Activated CD4-positive, alpha-beta memory T cell treated with anti-CD3 and anti-CD28 coated beads, Interleukin-2, amount 10 ng/mL, durations not matched to agents 7 days and 5 days (primary cell): ENCODE measurements at regions not wholly inside any gene's neighbourhood (a gene's known extent, or its start where the extent isn't known, plus 50 kb on each side); places are given as distances from the start of the nearest gene placed in this dataset.
"Not testable (repeated sequence)": the region's sequence is repeated elsewhere in the genome, so short reads cannot be mapped to it uniquely, and the experiment has no call there.

Experiments used
- CTCF ChIA-PET: fragments of 350-600 bp; sonication (Branson Sonifier 250); formaldehyde crosslinking; loops from one replicate; lab custom pipeline; 2021; ENCODE audit warnings: antibody characterized with exemption, inconsistent platforms; lab: Charles Lee
- POLR2A ChIA-PET: fragments of 350-600 bp; sonication (Branson Sonifier 250); formaldehyde crosslinking; loops from one replicate; lab custom pipeline; 2021; ENCODE audit warnings: antibody characterized with exemption; lab: Charles Lee
- DNase-seq: peaks from one replicate; pipeline ENCODE4 v3.0.0-alpha.2; 2020
- H3K27ac Mint-ChIP-seq: one replicate; pipeline ENCODE4 v1.8.0; 2021; ENCODE audit warnings: mild to moderate bottlenecking, mixed read lengths
- H3K27me3 Mint-ChIP-seq: one replicate; pipeline ENCODE4 v1.8.0; 2021; ENCODE audit warnings: mixed read lengths
- H3K36me3 Mint-ChIP-seq: one replicate; pipeline ENCODE4 v1.8.0; 2021; ENCODE audit warnings: low read depth, mixed read lengths
- H3K4me1 Mint-ChIP-seq: one replicate; pipeline ENCODE4 v1.8.0; 2021; ENCODE audit warnings: mixed read lengths
- H3K4me3 Mint-ChIP-seq: one replicate; pipeline ENCODE4 v1.8.0; 2021; ENCODE audit warnings: mild to moderate bottlenecking, mixed read lengths
- H3K9me3 Mint-ChIP-seq: one replicate; pipeline ENCODE4 v1.8.0; 2021; ENCODE audit warnings: mixed read lengths

GRCh38 chr16:51289336-51289735 is 138.3 kb upstream of the SALL1 start:
- Mint-ChIP-seq H3K4me3 (no peak overlapping the region), H3K27ac (no peak overlapping the region), H3K9me3 (peaks cover 5% of the 10 kb centered on the region), H3K27me3 (no peaks in the 10 kb centered on the region), H3K36me3 (no peaks in the 10 kb centered on the region), H3K4me1 (no peaks in the 10 kb centered on the region)
- no peak for DNase-seq
- POLR2A ChIA-PET: no interaction called here
- CTCF ChIA-PET: no interaction called here

GRCh38 chr16:51287121-51287755 is 136.2 kb upstream of the SALL1 start:
- no peak for DNase-seq
- Mint-ChIP-seq H3K36me3 (no peaks in the 10 kb centered on the region), H3K27me3 (no peaks in the 10 kb centered on the region), H3K9me3 (peaks cover 5% of the 10 kb centered on the region), H3K4me3 (no peak overlapping the region), H3K4me1 (no peaks in the 10 kb centered on the region), H3K27ac (no peak overlapping the region)
- CTCF ChIA-PET: no interaction called here
- POLR2A ChIA-PET: no interaction called here

GRCh38 chr16:51286272-51286671 is 135.2 kb upstream of the SALL1 start:
- Mint-ChIP-seq H3K9me3 (peaks cover 5% of the 10 kb centered on the region), H3K4me3 (no peak overlapping the region)
- CTCF ChIA-PET: no interaction called here

GRCh38 chr16:51276336-51276735 is 125.3 kb upstream of the SALL1 start:
- no peak overlapping the region for H3K4me3 Mint-ChIP-seq
- CTCF ChIA-PET: no interaction called here
- no peaks in the 10 kb centered on the region for H3K4me1 Mint-ChIP-seq
- H3K27me3 Mint-ChIP-seq: no peaks in the 10 kb centered on the region
- no peak overlapping the region for H3K27ac Mint-ChIP-seq
- POLR2A ChIA-PET: no interaction called here
- H3K9me3 Mint-ChIP-seq: peaks cover 10% of the 10 kb centered on the region
- H3K36me3 Mint-ChIP-seq: no peaks in the 10 kb centered on the region
- DNase-seq: no peak

More at GRCh38 chr16:51286272-51286671, 135.2 kb upstream of the SALL1 start:
- H3K27ac Mint-ChIP-seq: no peak overlapping the region
- no peaks in the 10 kb centered on the region for H3K4me1 Mint-ChIP-seq
- POLR2A ChIA-PET: no interaction called here
- H3K36me3 Mint-ChIP-seq: no peaks in the 10 kb centered on the region
- H3K27me3 Mint-ChIP-seq: no peaks in the 10 kb centered on the region
- DNase-seq: no peak

- H3K36me3 Mint-ChIP-seq: no peaks in the 10 kb centered on the region
- CTCF ChIA-PET: no interaction called here
- POLR2A ChIA-PET: no interaction called here
- peaks cover 20% of the 10 kb centered on the region for H3K9me3 Mint-ChIP-seq
- no peaks in the 10 kb centered on the region for H3K4me1 Mint-ChIP-seq
- DNase-seq: no peak
- H3K27ac Mint-ChIP-seq: no peak overlapping the region
- H3K27me3 Mint-ChIP-seq: no peaks in the 10 kb centered on the region
- H3K4me3 Mint-ChIP-seq: no peak overlapping the region
Observed at GRCh38 chr16:51272420-51272819, 121.3 kb upstream of the SALL1 start.

- no peak for DNase-seq
- Mint-ChIP-seq H3K27me3 (no peaks in the 10 kb centered on the region), H3K4me1 (no peaks in the 10 kb centered on the region), H3K27ac (no peak overlapping the region), H3K4me3 (no peak overlapping the region), H3K9me3 (peaks cover 20% of the 10 kb centered on the region), H3K36me3 (no peaks in the 10 kb centered on the region)
- CTCF ChIA-PET: no interaction called here
- POLR2A ChIA-PET: no interaction called here
Observed at GRCh38 chr16:51271156-51271701, 120.2 kb upstream of the SALL1 start.

- no peak overlapping the region for H3K27ac Mint-ChIP-seq
- H3K4me3 Mint-ChIP-seq: no peak overlapping the region
- ChIA-PET POLR2A (no interaction called here), CTCF (no interaction called here)
- H3K27me3 Mint-ChIP-seq: no peaks in the 10 kb centered on the region
- DNase-seq: no peak
- H3K9me3 Mint-ChIP-seq: peaks cover 16% of the 10 kb centered on the region
- H3K36me3 Mint-ChIP-seq: no peaks in the 10 kb centered on the region
- H3K4me1 Mint-ChIP-seq: no peaks in the 10 kb centered on the region
Observed at GRCh38 chr16:51268237-51268636, 117.2 kb upstream of the SALL1 start.

GRCh38 chr16:51267681-51268080 is 116.6 kb upstream of the SALL1 start:
- Mint-ChIP-seq H3K9me3 (peaks cover 12% of the 10 kb centered on the region), H3K27ac (no peak overlapping the region), H3K4me1 (no peaks in the 10 kb centered on the region), H3K27me3 (no peaks in the 10 kb centered on the region), H3K36me3 (no peaks in the 10 kb centered on the region), H3K4me3 (no peak overlapping the region)
- ChIA-PET CTCF (no interaction called here), POLR2A (no interaction called here)
- no peak for DNase-seq

- no peaks in the 10 kb centered on the region for H3K4me1 Mint-ChIP-seq
- ChIA-PET CTCF (no interaction called here), POLR2A (no interaction called here)
- peaks cover 6% of the 10 kb centered on the region for H3K9me3 Mint-ChIP-seq
- DNase-seq: no peak
- no peaks in the 10 kb centered on the region for H3K36me3 Mint-ChIP-seq
- H3K27me3 Mint-ChIP-seq: no peaks in the 10 kb centered on the region
- H3K27ac Mint-ChIP-seq: no peak overlapping the region
- no peak overlapping the region for H3K4me3 Mint-ChIP-seq
Observed at GRCh38 chr16:51262428-51262827, 111.4 kb upstream of the SALL1 start.

GRCh38 chr16:51261919-51262318 is 110.8 kb upstream of the SALL1 start:
- Mint-ChIP-seq H3K4me1 (no peaks in the 10 kb centered on the region), H3K27ac (no peak overlapping the region), H3K4me3 (no peak overlapping the region), H3K27me3 (no peaks in the 10 kb centered on the region), H3K9me3 (peaks cover 6% of the 10 kb centered on the region), H3K36me3 (no peaks in the 10 kb centered on the region)
- CTCF ChIA-PET: no interaction called here
- no peak for DNase-seq
- POLR2A ChIA-PET: no interaction called here

- Mint-ChIP-seq H3K4me3 (no peak overlapping the region), H3K4me1 (no peaks in the 10 kb centered on the region), H3K9me3 (peaks cover 10% of the 10 kb centered on the region), H3K27ac (no peak overlapping the region), H3K27me3 (no peaks in the 10 kb centered on the region), H3K36me3 (no peaks in the 10 kb centered on the region)
- ChIA-PET CTCF (no interaction called here), POLR2A (no interaction called here)
- DNase-seq: no peak
Observed at GRCh38 chr16:51255349-51255972, 104.4 kb upstream of the SALL1 start.

GRCh38 chr16:51254390-51254789 is 103.3 kb upstream of the SALL1 start:
- H3K36me3 Mint-ChIP-seq, H3K9me3 Mint-ChIP-seq, DNase-seq, H3K27ac Mint-ChIP-seq, H3K27me3 Mint-ChIP-seq, POLR2A ChIA-PET, H3K4me3 Mint-ChIP-seq, CTCF ChIA-PET, H3K4me1 Mint-ChIP-seq: not testable (repeated sequence)

GRCh38 chr16:51248217-51248616 is 97.1 kb upstream of the SALL1 start:
- ChIA-PET CTCF (no interaction called here), POLR2A (no interaction called here)
- H3K27me3 Mint-ChIP-seq: no peaks in the 10 kb centered on the region
- H3K36me3 Mint-ChIP-seq: no peaks in the 10 kb centered on the region
- no peak overlapping the region for H3K27ac Mint-ChIP-seq
- H3K4me1 Mint-ChIP-seq: no peaks in the 10 kb centered on the region
- no peak overlapping the region for H3K4me3 Mint-ChIP-seq
- no peak for DNase-seq
- H3K9me3 Mint-ChIP-seq: peaks cover 2% of the 10 kb centered on the region

- CTCF ChIA-PET: no interaction called here
- H3K9me3 Mint-ChIP-seq: peaks cover 6% of the 10 kb centered on the region
- no peaks in the 10 kb centered on the region for H3K4me1 Mint-ChIP-seq
- no peaks in the 10 kb centered on the region for H3K27me3 Mint-ChIP-seq
- no peak overlapping the region for H3K4me3 Mint-ChIP-seq
- DNase-seq: no peak
- H3K27ac Mint-ChIP-seq: no peak overlapping the region
- POLR2A ChIA-PET: no interaction called here
- H3K36me3 Mint-ChIP-seq: no peaks in the 10 kb centered on the region
Observed at GRCh38 chr16:51245658-51245995, 94.6 kb upstream of the SALL1 start.
